Gastrocnemius medialis (tissue), 4 donors: ENCODE measurements at regions not wholly inside any gene's neighbourhood (a gene's known extent, or its start where the extent isn't known, plus 50 kb on each side); places are given as distances from the start of the nearest gene placed in this dataset.

Source experiments
- ATAC-seq, 2 donors: fragments of 150-250 bp; one replicate each; pipeline ENCODE4 v1.9.1; 2016
- DNase-seq, 2 donors: peaks; one replicate each; pipeline ENCODE4 v3.0.0-alpha.2; 2019
- H3K27ac ChIP-seq, 4 donors: fragments of 200-600 bp; sonication (generic); 1 replicate in 1 of 4; 2 replicates in 3 of 4; pipeline ENCODE4 v1.5.1; 2016 to 2018; ENCODE audit warnings: mild to moderate bottlenecking in 2 of 4, moderate library complexity in 1 of 4
- H3K27me3 ChIP-seq, 3 donors: fragments of 200-600 bp; sonication (generic) in 2 of 3; 1 replicate in 1 of 3; 2 replicates in 2 of 3; pipeline versions ENCODE4 v1.5.1 to v1.6.0; 2016 to 2019; ENCODE audit warnings: mild to moderate bottlenecking in 1 of 3, moderate library complexity in 1 of 3
- H3K36me3 ChIP-seq, 2 donors: fragments of 200-600 bp; sonication (generic) in 1 of 2; one replicate each; pipeline ENCODE4 v1.5.1; 2017 to 2018
- H3K4me1 ChIP-seq, 2 donors: fragments of 200-600 bp; sonication (generic) in 1 of 2; one replicate each; pipeline ENCODE4 v1.5.1; 2016 to 2017; ENCODE audit warnings: mild to moderate bottlenecking in 2 of 2
- H3K4me3 ChIP-seq, 4 donors: fragments of 200-600 bp; sonication (generic) in 3 of 4; 1 replicate in 1 of 4; 2 replicates in 3 of 4; pipeline ENCODE4 v1.5.1; 2016 to 2019; ENCODE audit warnings: mild to moderate bottlenecking in 2 of 4
- H3K9me3 ChIP-seq, 3 donors: fragments of 200-600 bp; sonication (generic) in 2 of 3; 1 replicate in 1 of 3; 2 replicates in 2 of 3; pipeline ENCODE4 v1.5.1; 2016 to 2019
- CTCF ChIP-seq, 5 experiments: fragments of 450-650 bp in 3 of 5; fragments of 200-600 bp in 2 of 5; sonication (generic) in 2 of 5; IDR thresholded peaks in 4 of 5; conservative IDR thresholded peaks in 1 of 5; 1 replicate in 4 of 5; 2 replicates in 1 of 5; pipeline ENCODE4 v1.5.1; 2016 to 2019; ENCODE audit warnings: antibody characterized with exemption in 5 of 5, mild to moderate bottlenecking in 3 of 5, moderate library complexity in 3 of 5
- POLR2A ChIP-seq, 2 donors: fragments of 450-650 bp; IDR thresholded peaks; one replicate each; pipeline ENCODE4 v1.6.1; 2017; ENCODE audit warnings: antibody characterized with exemption in 2 of 2, mild to moderate bottlenecking in 2 of 2, moderate library complexity in 2 of 2
- in situ Hi-C, 4 donors: fragments of 200-750 bp; cut with MboI; loops; one replicate each; pipeline versions ENCODE4 v1.15.0 to v1.8.0; 2017; ENCODE audit warnings: low sequenced_read_pairs in 4 of 4
- intact Hi-C: fragments of 100-400 bp; cut with DNase I; formaldehyde crosslinking; loops from one replicate; pipeline ENCODE4 v1.15.1; 2023; ENCODE audit warnings: low total_unique reads

DNA sequence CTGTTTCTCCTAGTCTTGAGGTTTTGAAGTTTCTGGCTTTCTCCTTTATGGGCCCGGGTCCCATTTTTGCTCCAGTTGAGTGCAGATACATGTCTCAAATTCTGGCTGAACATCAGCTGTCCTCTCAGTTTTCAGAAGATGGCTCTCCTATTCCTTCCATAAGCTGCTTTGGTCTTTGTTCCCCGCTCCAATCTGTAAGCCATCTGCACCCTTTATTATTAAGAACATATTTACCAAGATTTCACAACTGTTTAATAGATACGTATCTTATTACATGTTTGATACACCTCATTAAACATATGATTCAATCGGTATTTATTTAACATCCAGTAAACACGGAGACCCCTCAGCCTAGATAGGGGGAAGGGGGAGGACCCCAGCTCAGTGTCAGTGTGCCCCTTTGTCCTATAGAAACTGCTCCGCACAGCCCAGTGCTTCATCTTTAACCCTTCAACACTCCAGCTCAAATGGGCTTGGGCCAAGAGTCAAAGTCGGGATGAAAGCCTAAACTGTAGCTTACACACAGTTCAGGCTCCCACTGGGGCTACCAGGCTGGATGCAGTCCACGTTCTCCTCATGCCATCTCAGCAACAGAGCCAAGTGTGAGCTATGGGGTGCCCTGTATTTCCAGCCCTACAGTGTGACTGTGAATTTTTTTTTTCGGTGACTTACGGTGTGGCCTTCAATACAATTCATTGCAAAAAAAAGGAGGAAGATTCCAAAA is 166.0 kb upstream of the ZFHX3 start:
- ATAC-seq (no peak), DNase-seq (no peak)
- intact Hi-C loops = no loop called here
- no peak overlapping the region for H3K4me3 ChIP-seq
- H3K4me1 ChIP-seq = peaks cover 9 to 10% of the 10 kb centered on the region in 2 donors
- no peaks in the 10 kb centered on the region for H3K9me3 ChIP-seq
- no peak overlapping the region for H3K27ac ChIP-seq
- TF ChIP-seq POLR2A (IDR thresholded peaks at IDR 0.05) = no peak
- no peak for TF ChIP-seq CTCF (IDR thresholded peaks at IDR 0.05 in 4 of 5, conservative IDR thresholded peaks at IDR 0.05 in 1 of 5)
- in situ Hi-C loops = loop anchor here in 3 of 4 donors (25.0 kb wide), 1 partner anchor 702 kb away; no protein-coding TSS in a partner anchor
- H3K36me3 ChIP-seq = no peaks in the 10 kb centered on the region
- H3K27me3 ChIP-seq = no peaks in the 10 kb centered on the region

GRCh38 chr16:73212431-73212830 is 164.5 kb upstream of the ZFHX3 start:
- H3K27me3 ChIP-seq = no peaks in the 10 kb centered on the region
- no peak for ATAC-seq
- intact Hi-C loops = no loop called here
- peaks cover 9 to 10% of the 10 kb centered on the region in 2 donors for H3K4me1 ChIP-seq
- H3K4me3 ChIP-seq = no peak overlapping the region
- H3K36me3 ChIP-seq = no peaks in the 10 kb centered on the region
- TF ChIP-seq POLR2A (IDR thresholded peaks at IDR 0.05) (no peak), CTCF (IDR thresholded peaks at IDR 0.05 in 4 of 5, conservative IDR thresholded peaks at IDR 0.05 in 1 of 5) (no peak)
- in situ Hi-C loops = loop anchor here in 3 of 4 donors (25.0 kb wide), 1 partner anchor 700 kb away; no protein-coding TSS in a partner anchor
- H3K27ac ChIP-seq = no peak overlapping the region
- H3K9me3 ChIP-seq = no peaks in the 10 kb centered on the region
- DNase-seq = no peak

DNA sequence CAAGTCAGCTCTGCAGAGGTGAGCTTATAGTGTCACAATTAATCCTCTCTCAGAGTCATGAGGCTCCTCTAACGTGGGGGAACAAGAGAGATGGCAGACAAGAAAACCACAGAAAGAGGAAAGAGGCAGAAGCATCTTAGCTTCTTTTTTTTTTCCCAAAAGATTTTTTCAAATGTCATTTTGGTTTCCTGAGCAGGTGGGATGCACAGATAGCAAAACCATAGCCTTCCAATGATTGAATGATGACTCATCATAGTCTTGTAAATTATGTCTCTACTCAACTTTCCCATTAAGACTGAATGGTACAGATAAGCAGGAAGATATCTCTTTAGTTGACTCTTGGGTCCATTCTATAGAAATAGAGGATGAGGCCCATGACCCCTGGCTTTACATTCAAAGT is 162.8 kb upstream of the ZFHX3 start:
- ATAC-seq = no peak

DNA sequence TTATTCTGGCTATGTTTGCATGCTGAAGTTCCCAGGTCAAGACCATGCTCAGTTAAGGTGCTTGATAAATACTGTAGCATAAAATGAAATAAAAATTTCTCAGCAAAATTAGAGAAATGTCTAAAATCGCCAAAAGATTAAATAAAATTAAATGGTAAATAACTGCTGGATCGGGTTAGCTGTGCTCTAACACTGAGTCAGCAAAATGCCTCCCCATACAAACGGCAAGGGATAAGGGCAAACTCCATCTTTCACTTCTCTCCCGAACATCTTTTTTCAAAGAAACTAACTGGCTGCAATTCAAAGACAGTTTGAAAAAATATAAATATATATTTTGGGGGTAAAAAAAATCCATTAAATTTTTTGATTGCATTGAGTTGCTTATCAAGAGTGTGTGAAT is 162.2 kb upstream of the ZFHX3 start:
- Histone ChIP-seq H3K4me3 (no peak overlapping the region), H3K36me3 (no peaks in the 10 kb centered on the region), H3K27me3 (no peaks in the 10 kb centered on the region), H3K9me3 (no peaks in the 10 kb centered on the region), H3K4me1 (peaks cover 9 to 10% of the 10 kb centered on the region in 2 donors), H3K27ac (no peak overlapping the region)
- ATAC-seq (no peak), DNase-seq (no peak)
- TF ChIP-seq POLR2A (IDR thresholded peaks at IDR 0.05) (no peak), CTCF (IDR thresholded peaks at IDR 0.05 in 4 of 5, conservative IDR thresholded peaks at IDR 0.05 in 1 of 5) (no peak)
- intact Hi-C loops (no loop called here), in situ Hi-C loops (loop anchor here in 3 of 4 donors (25.0 kb wide), 1 partner anchor 698 kb away; no protein-coding TSS in a partner anchor)

More for the DNA sequence above, 162.8 kb upstream of the ZFHX3 start:
- Histone ChIP-seq H3K4me1 (peaks cover 9 to 10% of the 10 kb centered on the region in 2 donors), H3K27ac (no peak overlapping the region), H3K27me3 (no peaks in the 10 kb centered on the region), H3K9me3 (no peaks in the 10 kb centered on the region), H3K36me3 (no peaks in the 10 kb centered on the region), H3K4me3 (no peak overlapping the region)
- intact Hi-C loops = no loop called here
- in situ Hi-C loops = loop anchor here in 3 of 4 donors (25.0 kb wide), 1 partner anchor 698 kb away; no protein-coding TSS in a partner anchor
- no peak for TF ChIP-seq POLR2A (IDR thresholded peaks at IDR 0.05)
- no peak for TF ChIP-seq CTCF (IDR thresholded peaks at IDR 0.05 in 4 of 5, conservative IDR thresholded peaks at IDR 0.05 in 1 of 5)
- DNase-seq = no peak
